Uterus (tissue), 3 donors: ENCODE measurements at regions not wholly inside any gene's neighbourhood (a gene's known extent, or its start where the extent isn't known, plus 50 kb on each side); places are given as distances from the start of the nearest gene placed in this dataset.

Source experiments
- DNase-seq, 2 donors: peaks; one replicate each; pipeline ENCODE4 v3.0.0-alpha.2; 2019 to 2020
- H3K27ac ChIP-seq, 2 donors: fragments of 200-600 bp; sonication (generic); 1 replicate in 1 of 2; 2 replicates in 1 of 2; pipeline ENCODE4 v1.5.1; 2016 to 2018
- H3K27me3 ChIP-seq, 2 donors: fragments of 200-600 bp; sonication (generic); one replicate each; pipeline ENCODE4 v1.5.1; 2018 to 2019; ENCODE audit warnings: control low read depth in 1 of 2
- H3K36me3 ChIP-seq, 2 donors: fragments of 200-600 bp; sonication (generic); one replicate each; pipeline ENCODE4 v1.5.1; 2019; ENCODE audit warnings: control low read depth in 1 of 2
- H3K4me1 ChIP-seq, 2 donors: fragments of 200-600 bp; sonication (generic); one replicate each; pipeline ENCODE4 v1.5.1; 2018 to 2019; ENCODE audit warnings: control low read depth in 1 of 2
- H3K4me3 ChIP-seq, 2 donors: fragments of 200-600 bp; sonication (generic); 1 replicate in 1 of 2; 2 replicates in 1 of 2; pipeline ENCODE4 v1.5.1; 2018 to 2019; ENCODE audit warnings: mild to moderate bottlenecking in 1 of 2
- H3K9me3 ChIP-seq, 2 donors: fragments of 200-600 bp; sonication (generic); one replicate each; pipeline ENCODE4 v1.5.1; 2019; ENCODE audit warnings: control low read depth in 1 of 2
- POLR2A ChIP-seq, 2 donors: fragments of 450-650 bp; IDR thresholded peaks; one replicate each; pipeline ENCODE4 v1.6.1; 2016; ENCODE audit warnings: antibody characterized with exemption in 2 of 2, mild to moderate bottlenecking in 1 of 2, moderate library complexity in 1 of 2
- intact Hi-C: fragments of 100-400 bp; cut with DNase I; formaldehyde crosslinking; loops from one replicate; pipeline ENCODE4 v1.15.1; 2023; ENCODE audit warnings: low total_unique reads
- TF ChIP-seq, protein P1 (sequence below), 4 experiments: fragments of 200-600 bp in 2 of 4; fragments of 450-650 bp in 2 of 4; sonication (generic) in 2 of 4; IDR thresholded peaks; one replicate each; pipeline ENCODE4 v1.5.1; 2016 to 2019; ENCODE audit warnings: antibody characterized with exemption in 4 of 4, mild to moderate bottlenecking in 2 of 4, moderate library complexity in 1 of 4
- donor health status: DM: yes; HTN: yes; CAD: no.

DNA sequence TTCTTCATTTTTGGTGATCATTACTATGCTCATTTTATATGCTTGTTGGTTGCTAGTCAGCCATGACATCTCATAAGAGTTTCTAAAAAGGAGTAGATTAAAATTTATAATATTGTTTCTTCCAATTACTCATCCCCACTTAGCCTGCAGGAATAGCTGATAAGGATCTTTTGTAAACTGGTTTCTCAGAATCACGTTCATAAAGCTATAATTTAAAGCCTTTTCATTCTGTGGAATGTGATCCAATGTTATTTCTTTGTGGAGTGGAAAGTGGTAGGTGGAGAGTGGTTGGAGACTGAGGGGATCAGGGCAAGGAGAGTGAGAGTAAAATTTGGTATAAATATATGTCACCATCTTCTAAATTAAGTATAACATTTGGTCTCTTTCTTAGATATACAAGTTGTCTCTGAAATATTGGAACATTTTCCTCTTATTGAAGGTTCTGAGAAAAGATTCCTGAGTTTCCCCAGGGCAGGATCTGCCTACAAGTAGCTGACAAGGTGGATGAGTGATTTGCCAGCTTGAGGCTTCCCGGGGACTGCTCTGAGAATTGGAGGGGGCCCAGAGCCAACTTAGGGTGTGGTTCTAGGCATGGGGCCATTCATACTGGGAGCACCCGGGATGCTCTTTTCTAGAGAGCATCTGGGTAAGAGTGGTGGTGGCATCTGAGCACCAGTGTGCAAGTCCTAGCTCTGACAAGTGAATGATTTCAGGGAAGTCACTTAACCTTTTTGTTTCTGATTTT lies 116.4 kb downstream of the TBX19 start:
- Histone ChIP-seq H3K9me3 (no peaks in the 10 kb centered on the region), H3K27ac (no peak overlapping the region), H3K4me3 (no peak overlapping the region), H3K36me3 (no peaks in the 10 kb centered on the region), H3K4me1 (no peaks in the 10 kb centered on the region), H3K27me3 (no peaks in the 10 kb centered on the region)
- TF ChIP-seq, protein P1, sequence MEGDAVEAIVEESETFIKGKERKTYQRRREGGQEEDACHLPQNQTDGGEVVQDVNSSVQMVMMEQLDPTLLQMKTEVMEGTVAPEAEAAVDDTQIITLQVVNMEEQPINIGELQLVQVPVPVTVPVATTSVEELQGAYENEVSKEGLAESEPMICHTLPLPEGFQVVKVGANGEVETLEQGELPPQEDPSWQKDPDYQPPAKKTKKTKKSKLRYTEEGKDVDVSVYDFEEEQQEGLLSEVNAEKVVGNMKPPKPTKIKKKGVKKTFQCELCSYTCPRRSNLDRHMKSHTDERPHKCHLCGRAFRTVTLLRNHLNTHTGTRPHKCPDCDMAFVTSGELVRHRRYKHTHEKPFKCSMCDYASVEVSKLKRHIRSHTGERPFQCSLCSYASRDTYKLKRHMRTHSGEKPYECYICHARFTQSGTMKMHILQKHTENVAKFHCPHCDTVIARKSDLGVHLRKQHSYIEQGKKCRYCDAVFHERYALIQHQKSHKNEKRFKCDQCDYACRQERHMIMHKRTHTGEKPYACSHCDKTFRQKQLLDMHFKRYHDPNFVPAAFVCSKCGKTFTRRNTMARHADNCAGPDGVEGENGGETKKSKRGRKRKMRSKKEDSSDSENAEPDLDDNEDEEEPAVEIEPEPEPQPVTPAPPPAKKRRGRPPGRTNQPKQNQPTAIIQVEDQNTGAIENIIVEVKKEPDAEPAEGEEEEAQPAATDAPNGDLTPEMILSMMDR (IDR thresholded peaks at IDR 0.05) = no peak
- no peak for TF ChIP-seq POLR2A (IDR thresholded peaks at IDR 0.05)
- intact Hi-C loops = no loop called here
- DNase-seq = no peak

DNA sequence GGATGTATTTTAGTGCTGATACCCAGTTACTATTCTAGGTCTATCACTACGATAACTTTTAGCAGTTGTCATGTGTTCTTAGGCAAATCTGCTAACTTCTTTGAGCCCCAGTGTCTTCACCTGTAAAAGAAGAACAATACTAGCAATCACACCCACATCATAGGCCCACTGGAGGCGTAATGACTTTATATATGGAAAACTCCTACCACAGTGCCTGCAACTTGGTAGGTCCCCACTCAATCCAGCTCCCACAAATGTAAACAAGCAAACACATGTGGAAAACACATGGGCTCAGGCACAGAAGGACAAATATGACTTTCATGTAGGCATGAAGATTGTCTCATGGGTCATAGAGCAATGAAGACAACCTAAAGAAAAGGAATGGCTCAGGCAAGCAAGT lies 115.8 kb downstream of the TBX19 start:
- Histone ChIP-seq H3K4me1 (peaks cover 0 to 3% of the 10 kb centered on the region in 2 donors), H3K36me3 (no peaks in the 10 kb centered on the region), H3K9me3 (no peaks in the 10 kb centered on the region), H3K27ac (no peak overlapping the region), H3K27me3 (no peaks in the 10 kb centered on the region), H3K4me3 (no peak overlapping the region)
- intact Hi-C loops = no loop called here
- DNase-seq = no peak
- no peak for TF ChIP-seq POLR2A (IDR thresholded peaks at IDR 0.05)
- TF ChIP-seq, protein P1 (IDR thresholded peaks at IDR 0.05) = no peak

DNA sequence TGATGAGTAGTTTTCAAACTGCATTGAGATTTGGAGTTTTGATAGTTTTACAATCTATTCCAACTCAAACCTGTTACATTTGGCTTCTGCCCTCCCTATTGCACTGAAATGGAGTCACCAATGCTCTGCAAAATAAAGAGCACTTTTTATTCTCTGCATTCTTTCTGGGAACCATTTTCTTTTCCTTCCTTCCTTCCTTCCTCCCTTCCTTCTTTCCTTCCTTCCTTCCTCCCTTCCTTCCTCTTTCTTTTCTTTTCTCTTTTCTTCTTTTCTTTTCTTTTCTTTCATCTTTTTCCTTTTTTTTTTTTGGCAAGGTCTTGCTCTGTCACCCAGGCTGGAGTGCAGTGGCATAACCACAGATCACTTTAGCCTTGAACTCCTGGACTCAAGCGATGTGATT lies 114.2 kb downstream of the TBX19 start:
- DNase-seq = no peak
- peaks cover 0 to 3% of the 10 kb centered on the region in 2 donors for H3K4me1 ChIP-seq
- intact Hi-C loops = no loop called here
- H3K4me3 ChIP-seq = no peak overlapping the region
- no peaks in the 10 kb centered on the region for H3K36me3 ChIP-seq
- H3K27ac ChIP-seq = no peak overlapping the region
- H3K27me3 ChIP-seq = no peaks in the 10 kb centered on the region
- H3K9me3 ChIP-seq = no peaks in the 10 kb centered on the region
- no peak for TF ChIP-seq POLR2A (IDR thresholded peaks at IDR 0.05)
- TF ChIP-seq, protein P1 (IDR thresholded peaks at IDR 0.05) = no peak

DNA sequence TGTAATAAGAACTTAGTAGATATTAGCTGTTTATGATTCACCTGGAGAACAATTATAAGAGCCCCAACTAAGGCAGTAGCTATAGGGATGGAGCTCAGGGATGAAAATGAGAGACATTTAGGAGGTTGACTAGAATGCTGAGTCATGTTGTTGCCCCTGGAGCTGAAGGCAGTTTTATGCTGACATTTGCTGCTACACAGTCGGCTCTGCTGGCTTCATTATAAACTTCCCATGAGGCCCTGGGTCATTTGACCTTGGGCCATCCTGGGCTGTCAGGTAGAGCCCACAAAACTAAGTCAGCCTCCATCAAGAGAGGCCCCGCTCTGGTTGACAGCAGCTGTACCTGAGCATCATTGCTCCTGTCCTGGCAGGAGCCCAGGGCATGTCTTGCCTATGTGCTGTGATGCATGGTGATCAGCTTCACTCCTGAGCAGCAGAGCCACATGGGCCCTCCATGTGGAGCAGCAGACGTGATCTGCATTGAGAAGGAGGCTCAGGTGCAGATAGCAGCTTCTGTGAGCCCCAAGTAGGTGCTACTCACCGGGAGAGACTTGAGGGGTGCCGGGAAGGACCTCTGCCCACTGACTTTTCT lies 112.4 kb downstream of the TBX19 start:
- Histone ChIP-seq H3K27ac (no peak overlapping the region), H3K4me1 (peaks cover 0 to 3% of the 10 kb centered on the region in 2 donors), H3K36me3 (no peaks in the 10 kb centered on the region), H3K27me3 (no peaks in the 10 kb centered on the region), H3K4me3 (no peak overlapping the region), H3K9me3 (no peaks in the 10 kb centered on the region)
- TF ChIP-seq, protein P1 (IDR thresholded peaks at IDR 0.05) = no peak
- DNase-seq = no peak
- intact Hi-C loops = no loop called here

DNA sequence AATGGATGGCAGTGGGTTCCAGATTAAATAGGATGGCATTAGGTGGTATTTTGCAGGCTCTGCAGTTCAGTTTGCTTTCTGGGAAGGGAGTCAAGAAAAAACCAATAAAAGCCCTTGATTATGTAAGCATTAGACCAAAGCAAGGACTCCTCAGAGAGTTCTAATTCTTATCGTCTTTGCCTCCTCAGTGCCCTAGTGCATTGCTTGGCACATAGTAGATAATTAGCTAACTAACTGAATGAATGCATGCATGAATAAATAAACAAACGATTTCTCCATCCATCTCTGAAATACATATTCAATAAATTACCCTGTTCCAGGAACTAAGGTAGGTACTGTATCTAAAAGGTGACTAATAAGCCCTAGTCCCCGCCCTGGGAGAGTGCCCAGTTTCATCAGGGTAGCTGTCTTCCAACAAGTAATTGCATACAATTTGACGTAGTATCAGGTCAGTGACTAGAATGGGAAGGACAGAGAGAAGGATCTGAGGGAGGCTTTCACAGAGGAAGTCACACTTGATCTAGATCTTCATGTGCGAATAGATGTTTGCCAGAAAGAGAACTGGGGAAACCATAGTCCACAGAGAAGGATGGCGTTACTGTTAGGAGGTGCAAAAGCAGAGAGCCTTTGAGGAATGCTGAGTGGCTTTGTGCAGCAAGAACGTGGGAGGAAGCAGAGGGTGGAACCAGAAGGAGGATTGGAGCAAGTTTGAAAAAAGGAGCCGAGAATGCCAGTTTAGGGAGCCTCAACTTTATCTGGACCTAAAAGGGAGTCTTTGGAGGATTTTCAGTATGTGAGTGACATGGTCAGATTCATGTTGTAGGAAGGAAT lies 111.4 kb downstream of the TBX19 start:
- Histone ChIP-seq H3K27me3 (no peaks in the 10 kb centered on the region), H3K27ac (no peak overlapping the region), H3K4me3 (no peak overlapping the region), H3K4me1 (peaks cover 0 to 3% of the 10 kb centered on the region in 2 donors), H3K9me3 (no peaks in the 10 kb centered on the region), H3K36me3 (no peaks in the 10 kb centered on the region)
- no peak for DNase-seq
- intact Hi-C loops = no loop called here
- no peak for TF ChIP-seq POLR2A (IDR thresholded peaks at IDR 0.05)
- TF ChIP-seq, protein P1 (IDR thresholded peaks at IDR 0.05) = no peak
